DMS153 (cell line): ENCODE measurements at regions not wholly inside any gene's neighbourhood (a gene's known extent, or its start where the extent isn't known, plus 50 kb on each side); places are given as distances from the start of the nearest gene placed in this dataset.
"Not testable (repeated sequence)": the region's sequence is repeated elsewhere in the genome, so short reads cannot be mapped to it uniquely, and the experiment has no call there.

Experiments
- DNase-seq: peaks from one replicate; lab custom pipeline; 2025; lab: John Stamatoyannopoulos, UW

DNA sequence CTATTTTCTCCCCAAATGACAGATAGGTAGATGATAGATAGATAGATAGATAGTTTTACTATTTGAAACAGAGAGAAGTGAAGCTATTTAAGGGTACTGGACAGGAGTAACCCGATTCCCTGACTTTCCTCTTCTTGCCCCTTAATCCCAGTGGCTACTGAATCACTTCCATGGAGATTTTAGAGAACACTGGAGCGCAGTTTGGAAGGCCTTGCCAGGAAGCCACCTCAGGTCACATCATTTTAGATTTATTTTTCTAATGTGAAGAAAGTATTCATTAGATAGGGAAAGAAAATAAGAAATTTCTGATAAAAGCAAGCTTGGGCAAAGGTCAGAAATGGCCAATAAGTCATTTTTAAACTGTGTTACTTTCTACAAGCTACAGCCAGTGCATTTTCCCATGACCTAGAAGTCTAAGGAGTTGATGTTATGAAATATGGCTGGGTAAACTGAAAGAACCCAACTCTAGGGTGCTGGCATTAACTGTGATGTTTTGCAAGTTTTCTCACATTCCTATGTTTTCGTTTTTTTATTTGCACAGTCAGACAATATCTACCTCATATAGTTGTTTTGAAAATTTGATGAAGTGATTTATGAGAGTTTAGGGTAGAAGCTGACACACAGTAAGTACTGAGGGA, 544.7 kb upstream of the PTGER4 start:
- DNase-seq = no peak

GRCh38 chr5:40124367-40124766, 555.3 kb upstream of the PTGER4 start:
- DNase-seq = no peak

DNA sequence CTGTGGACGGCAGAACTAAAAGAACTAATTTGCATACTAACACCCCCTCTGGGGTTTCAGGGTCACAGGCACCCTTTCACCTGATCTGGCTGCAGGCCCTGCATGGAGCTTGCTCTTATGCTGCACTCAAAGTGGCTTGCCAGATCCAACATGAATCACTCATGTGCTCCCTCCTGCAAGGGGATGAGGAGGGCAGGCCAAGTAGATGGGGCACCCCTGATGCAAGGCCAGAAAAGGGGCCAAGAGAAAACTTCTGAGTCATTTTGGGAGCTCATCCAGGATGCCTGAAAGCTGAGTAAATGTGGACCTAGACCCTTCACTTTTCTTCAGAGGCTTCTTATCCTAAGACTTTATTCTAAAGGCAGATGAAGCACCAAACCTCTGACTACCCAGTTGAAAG, 558.5 kb upstream of the PTGER4 start:
- no peak for DNase-seq

- no peak for DNase-seq
Observed at GRCh38 chr5:40112875-40113274, 566.8 kb upstream of the PTGER4 start.

DNA sequence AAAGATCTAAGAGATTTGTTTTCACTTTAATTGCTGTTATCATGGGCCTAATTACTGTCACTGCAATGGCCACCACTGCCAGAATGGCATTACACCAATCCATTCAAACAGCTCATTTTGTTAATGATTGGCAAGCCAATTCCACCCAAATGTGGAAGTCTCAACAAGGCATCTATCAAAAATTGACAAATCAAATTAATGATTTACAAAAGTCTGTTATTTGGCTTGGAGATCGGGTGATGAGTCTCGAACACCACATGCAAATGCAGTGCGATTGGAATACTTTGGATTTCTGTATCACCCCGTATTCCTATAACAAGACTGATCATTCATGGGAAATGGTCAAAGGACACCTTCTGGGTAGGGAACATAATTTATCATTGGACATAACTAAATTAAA, 568.7 kb upstream of the PTGER4 start:
- not testable (repeated sequence) for DNase-seq

DNA sequence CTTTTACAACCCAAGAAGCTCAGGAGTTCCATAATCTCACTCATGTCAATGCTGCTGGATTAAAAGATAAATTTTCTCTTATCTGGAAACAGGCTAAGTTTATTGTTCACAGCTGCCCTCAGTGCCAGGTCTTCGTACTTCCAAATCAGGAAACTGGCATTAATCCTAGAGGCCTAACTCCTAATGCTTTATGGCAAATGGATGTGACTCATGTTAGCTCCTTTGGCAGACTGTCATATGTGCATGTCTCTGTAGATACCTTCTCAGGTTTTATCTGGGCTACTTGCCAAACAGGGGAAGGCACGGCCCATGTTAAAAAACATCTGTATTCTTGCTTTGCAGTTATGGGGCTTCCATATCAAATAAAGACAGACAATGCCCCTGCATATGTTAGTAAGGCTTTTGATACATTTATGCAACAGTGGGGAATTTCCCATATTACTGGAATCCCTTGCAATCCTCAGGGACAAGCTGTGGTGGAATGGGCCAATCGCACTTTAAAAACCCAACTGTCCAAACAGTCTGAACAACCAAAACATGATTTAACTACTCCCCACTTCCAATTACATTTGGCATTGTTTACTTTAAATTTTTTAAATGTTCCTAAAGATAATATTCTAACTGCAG, 570.8 kb upstream of the PTGER4 start:
- not testable (repeated sequence) for DNase-seq

DNA sequence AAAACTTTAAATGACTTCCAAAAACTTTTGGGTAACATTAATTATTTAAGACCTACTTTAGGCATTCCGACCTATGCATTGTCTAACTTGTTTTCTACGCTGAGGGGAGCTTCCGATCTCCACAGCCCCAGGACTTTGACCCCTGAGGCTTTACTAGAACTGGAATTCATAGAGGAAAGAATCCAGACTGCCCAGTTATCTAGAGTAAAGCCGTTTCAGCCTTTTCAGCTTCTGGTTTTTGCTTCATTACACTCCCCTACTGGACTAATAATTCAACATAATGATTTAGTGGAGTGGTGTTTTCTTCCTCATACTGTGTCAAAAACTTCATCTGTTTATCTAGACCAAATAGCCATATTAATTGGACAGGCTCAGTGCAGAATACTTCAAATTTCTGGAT, 571.9 kb upstream of the PTGER4 start:
- DNase-seq = not testable (repeated sequence)

DNA sequence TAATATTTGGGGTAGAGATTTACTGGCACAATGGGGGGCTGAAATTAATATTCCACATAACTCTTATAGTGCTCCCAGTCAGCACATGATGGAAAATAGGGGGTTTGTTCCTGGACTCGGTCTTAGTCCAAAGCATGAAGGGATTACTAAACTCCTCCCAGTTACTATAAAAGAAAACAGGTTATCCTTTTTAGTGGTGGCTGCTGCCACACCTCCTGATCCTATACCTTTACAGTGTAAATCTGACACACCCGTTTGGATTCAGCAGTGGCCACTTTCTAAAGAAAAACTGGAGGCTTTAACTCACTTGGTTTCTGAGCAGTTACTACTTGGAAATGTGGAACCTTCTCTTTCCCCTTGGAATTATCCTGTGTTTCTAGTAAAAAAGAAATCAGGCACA, 572.9 kb upstream of the PTGER4 start:
- DNase-seq = no peak

DNA sequence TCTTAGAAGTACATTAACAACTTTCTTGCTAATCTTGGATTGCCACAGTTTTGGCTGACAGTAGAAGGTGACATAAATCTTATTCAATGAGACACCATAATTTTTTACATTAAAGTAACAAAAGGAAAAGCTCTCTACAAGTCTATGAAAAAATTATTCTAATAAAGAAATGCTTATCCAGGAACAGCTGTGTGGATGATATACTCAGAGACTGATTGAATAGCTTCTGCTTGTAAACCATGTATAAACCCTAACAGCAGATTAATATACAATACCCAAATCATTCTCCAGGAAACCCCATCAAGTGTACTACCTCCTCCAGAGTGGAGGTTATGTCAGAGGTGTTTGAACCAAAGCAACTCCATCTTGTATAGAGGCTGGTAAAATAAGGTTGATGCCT, 581.4 kb upstream of the PTGER4 start:
- DNase-seq = no peak

GRCh38 chr5:40093550-40093949, 586.2 kb upstream of the PTGER4 start:
- no peak for DNase-seq

GRCh38 chr5:40089269-40089668, 590.4 kb upstream of the PTGER4 start:
- DNase-seq = no peak

GRCh38 chr5:40084614-40085013, 595.1 kb upstream of the PTGER4 start:
- DNase-seq = no peak

- no peak for DNase-seq
Observed at GRCh38 chr5:40082313-40082712, 597.4 kb upstream of the PTGER4 start.

DNA sequence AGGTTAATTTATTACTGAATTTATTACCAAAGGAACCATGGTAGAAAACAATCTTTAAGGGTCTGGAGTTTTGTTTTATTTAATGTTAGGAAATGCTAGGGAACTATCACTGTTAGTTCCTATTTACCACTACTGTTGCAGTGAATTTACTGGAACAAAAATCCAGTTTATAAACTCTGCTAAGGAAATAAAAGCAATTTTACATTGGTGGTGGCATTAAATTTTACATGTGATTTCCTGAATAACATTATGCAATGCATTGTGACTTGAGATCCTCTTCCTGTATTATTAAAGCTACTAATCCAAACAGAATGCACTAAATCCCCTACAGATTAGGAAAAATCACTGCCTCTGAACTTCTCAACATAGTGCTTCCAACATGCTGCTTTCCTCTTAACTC, 599.5 kb upstream of the PTGER4 start:
- DNase-seq = no peak

DNA sequence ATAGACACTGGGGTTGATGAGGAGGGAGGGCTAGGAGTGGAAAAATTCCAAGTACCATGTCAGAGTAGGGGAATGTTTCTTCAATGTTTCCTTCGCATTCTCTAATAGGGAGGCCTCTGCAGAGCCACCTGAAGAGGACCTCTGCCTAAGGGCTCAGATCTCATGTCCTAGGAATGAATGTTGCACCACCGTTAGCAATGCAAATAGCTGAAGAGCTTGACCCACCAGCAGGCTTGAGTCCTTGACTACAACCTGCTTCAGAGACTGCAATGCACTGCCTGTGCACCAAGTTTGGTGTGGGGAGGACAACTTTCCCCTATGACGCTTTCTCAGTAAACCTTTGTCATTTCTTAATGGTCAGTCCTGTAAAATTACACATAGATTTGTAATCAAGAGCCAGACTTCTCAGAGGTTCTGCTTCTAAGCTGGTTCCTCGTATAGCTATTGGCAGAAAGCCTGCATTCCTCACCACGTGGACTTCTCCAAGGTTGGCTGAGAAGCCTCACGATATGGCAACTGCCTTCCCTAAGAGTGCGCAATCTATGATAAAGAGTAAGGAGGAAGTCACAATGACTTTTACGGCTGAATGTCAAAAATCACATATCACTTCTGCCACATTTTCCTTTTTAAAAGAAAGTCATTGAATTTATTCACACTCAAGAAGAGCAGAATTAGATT, 600.7 kb upstream of the PTGER4 start:
- DNase-seq = no peak

DNA sequence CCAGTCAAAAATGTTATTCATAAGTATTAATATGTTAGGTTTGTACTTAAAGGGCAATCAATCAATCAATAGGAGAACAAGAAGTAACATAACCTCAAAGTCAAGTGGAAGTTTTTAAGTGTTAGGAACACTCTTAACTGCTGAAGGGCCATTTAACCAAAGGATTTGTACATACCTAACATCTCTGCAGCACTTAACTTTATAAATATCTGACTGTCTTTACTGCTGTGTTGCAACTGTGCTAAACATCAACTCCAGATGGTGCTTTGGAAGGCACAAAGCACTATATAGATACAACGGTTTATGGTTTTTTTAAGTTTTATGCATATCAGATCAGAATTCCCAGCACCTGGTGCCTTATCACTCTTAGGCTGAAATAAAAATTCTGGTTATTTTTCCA, 604.9 kb upstream of the PTGER4 start:
- DNase-seq = no peak

GRCh38 chr5:40073927-40074326, 605.8 kb upstream of the PTGER4 start:
- DNase-seq = no peak

DNA sequence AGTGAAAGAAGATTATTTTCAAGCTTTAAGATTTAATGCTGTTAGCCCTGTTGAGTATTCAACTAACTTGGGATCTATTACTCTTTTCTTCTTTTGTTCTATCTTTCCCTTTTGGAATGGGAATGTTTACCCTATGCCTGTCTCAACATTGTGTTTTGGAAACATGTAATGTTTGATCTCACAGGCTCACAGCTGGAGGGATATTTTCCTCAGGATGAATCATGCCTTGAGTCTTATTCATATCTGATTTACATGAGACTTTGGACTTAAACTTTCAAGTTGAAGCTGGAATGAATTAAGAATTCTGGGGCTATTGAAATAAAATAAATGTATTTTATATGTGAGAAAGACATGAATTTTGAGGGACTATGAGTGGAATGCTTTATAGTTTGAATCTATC, 607.8 kb upstream of the PTGER4 start:
- DNase-seq = no peak

DNA sequence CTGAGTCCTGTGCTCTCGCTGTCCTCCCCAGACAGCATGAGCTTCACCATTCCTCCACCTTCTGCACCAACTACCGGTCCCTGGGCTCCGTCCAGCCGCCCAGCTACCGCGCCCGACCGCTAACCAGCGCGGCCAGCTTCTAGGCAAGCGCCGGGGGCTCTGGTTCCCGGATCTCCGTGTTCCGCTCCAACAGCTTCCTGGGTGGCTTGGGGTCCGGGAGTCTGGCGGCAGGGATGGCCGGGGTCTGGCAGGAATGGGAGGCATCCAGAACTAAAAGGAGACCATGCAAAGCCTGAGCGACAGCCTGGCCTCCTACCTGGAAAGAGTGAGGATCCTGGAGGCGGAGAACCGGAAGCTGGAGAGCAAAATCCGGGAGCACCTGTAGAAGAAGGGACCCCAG, 613.1 kb upstream of the PTGER4 start:
- DNase-seq = no peak

DNA sequence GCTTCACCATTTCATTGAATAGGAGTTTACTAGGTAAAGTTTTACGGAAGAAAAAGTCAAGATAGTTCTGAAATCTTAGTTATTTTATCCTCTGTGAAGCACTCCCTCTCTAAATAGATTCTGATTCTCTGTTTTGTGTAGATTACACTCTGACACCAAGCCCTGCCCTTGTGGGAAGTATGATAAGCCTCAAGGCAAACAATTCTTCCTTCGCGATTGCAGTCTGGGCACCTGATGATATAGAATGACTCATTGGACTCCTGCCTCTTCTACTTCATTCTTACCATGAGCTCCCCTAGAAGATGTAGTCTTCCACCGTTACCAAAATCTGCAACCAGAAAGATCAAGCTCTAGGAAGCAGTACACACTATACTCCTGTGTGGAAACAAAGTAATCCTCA, 626.9 kb upstream of the PTGER4 start:
- no peak for DNase-seq

DNA sequence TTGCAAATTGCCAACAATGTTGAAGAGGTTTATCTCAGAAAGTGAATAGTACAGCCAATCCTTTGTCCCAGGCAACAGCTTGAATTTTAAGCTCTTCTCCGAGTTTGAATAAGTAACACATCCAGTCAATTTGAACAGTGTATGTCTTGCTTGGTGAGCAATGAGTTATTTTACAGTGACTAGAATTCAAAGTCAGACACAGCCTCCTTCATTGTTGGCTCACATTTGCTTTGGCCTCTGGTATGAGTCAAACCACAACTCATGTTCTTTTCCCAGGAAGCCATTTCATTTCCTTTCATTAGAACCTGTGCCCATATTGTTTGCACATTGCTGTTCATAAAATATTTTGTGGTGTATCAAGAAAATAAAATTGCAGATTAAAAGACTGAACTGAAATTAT, 622.0 kb upstream of the DAB2 start:
- no peak for DNase-seq

- DNase-seq = no peak
Observed at GRCh38 chr5:40045429-40045828, 620.6 kb upstream of the DAB2 start.

- DNase-seq = no peak
Observed at GRCh38 chr5:40043916-40044315, 619.1 kb upstream of the DAB2 start.

GRCh38 chr5:40041452-40041851, 616.7 kb upstream of the DAB2 start:
- DNase-seq = no peak
